GM12878 (cell line): ENCODE measurements at regions not wholly inside any gene's neighbourhood (a gene's known extent, or its start where the extent isn't known, plus 50 kb on each side); places are given as distances from the start of the nearest gene placed in this dataset.

Experiments
- ATAC-seq: fragments of 200-7000 bp; cut with Tn5 transposase; 3 replicates; pipeline ENCODE4 v1.9.1; 2020; ENCODE audit warnings: mild to moderate bottlenecking, moderate library complexity
- BruUV-seq: library from RNA; stranded (reverse); fragments of 400-500 nt; replicated peaks from 2 replicates; lab custom pipeline; 2021; lab: Mats Ljungman, UMichigan
- CTCF ChIA-PET: fragments of 300-600 bp; sonication (Branson Sonifier 250); formaldehyde crosslinking; extraction: SDS; loops from one replicate; lab custom pipeline; 2021; ENCODE audit warnings: inconsistent platforms; lab: Yijun Ruan, JAX
- POLR2A ChIA-PET: fragments of 350-600 bp; formaldehyde crosslinking; extraction: SDS; loops from one replicate; lab custom pipeline; 2021; ENCODE audit warnings: inconsistent platforms; lab: Charles Lee
- RAD21 ChIA-PET: fragments of 300-600 bp; sonication (Branson Sonifier 250); formaldehyde crosslinking; loops from one replicate; lab custom pipeline; 2023; ENCODE audit warnings: antibody characterized with exemption; ENCODE audit not compliant: unreplicated experiment; lab: Charles Lee
- SMC1A ChIA-PET: fragments of 300-600 bp; sonication (Branson Sonifier 250); formaldehyde crosslinking; loops from one replicate; lab custom pipeline; 2023; ENCODE audit not compliant: unreplicated experiment, uncharacterized antibody; lab: Charles Lee
- DNase-seq: peaks from one replicate; pipeline ENCODE4 v3.0.0-alpha.2; 2011; ENCODE audit warnings: low read depth, low spot score
- FAIRE-seq: peaks from 3 replicates; lab custom pipeline; 2011; peaks lifted over from hg19 to GRCh38; lab: Jason Lieb, UNC
- H2AFZ ChIP-seq: 2 replicates; pipeline ENCODE4 v1.6.0; 2011; ENCODE audit warnings: low read depth, low read length, control low read depth; ENCODE audit not compliant: control insufficient read depth
- H3K27ac ChIP-seq: 2 replicates; pipeline ENCODE4 v1.5.1; 2011; ENCODE audit warnings: control low read depth; ENCODE audit not compliant: control insufficient read depth, insufficient read depth
- H3K27me3 ChIP-seq, 2 experiments: replicated peaks in 1 of 2; 2 replicates each; pipeline versions ENCODE4 v1.6.0 to v1.6.1; 2011; ENCODE audit warnings: low read length in 1 of 2; ENCODE audit not compliant: control insufficient read depth in 2 of 2, insufficient read depth in 2 of 2
- H3K36me3 ChIP-seq, 2 experiments: 2 replicates each; pipeline ENCODE4 v1.5.1; 2011; ENCODE audit warnings: low read length in 1 of 2; ENCODE audit not compliant: control insufficient read depth in 2 of 2, insufficient read depth in 2 of 2
- H3K4me1 ChIP-seq: 2 replicates; pipeline ENCODE4 v1.6.1; 2011; ENCODE audit warnings: mild to moderate bottlenecking, low read length, moderate library complexity, mixed read lengths; ENCODE audit not compliant: control insufficient read depth, insufficient read depth
- H3K4me2 ChIP-seq: 2 replicates; pipeline ENCODE4 v1.6.0; 2011; ENCODE audit warnings: control low read depth; ENCODE audit not compliant: control insufficient read depth, insufficient read depth
- H3K4me3 ChIP-seq: fragments of 200-600 bp; sonication (generic); 2 replicates; pipeline ENCODE4 v1.5.1; 2016
- H3K79me2 ChIP-seq: 2 replicates; pipeline ENCODE4 v1.6.0; 2011; ENCODE audit warnings: low read length; ENCODE audit not compliant: control insufficient read depth, insufficient read depth
- H3K9ac ChIP-seq: 2 replicates; pipeline ENCODE4 v1.8.0; 2011; ENCODE audit warnings: low read length, control low read depth, mixed read lengths; ENCODE audit not compliant: control insufficient read depth, insufficient read depth
- H3K9me3 ChIP-seq: replicated peaks from 3 replicates; pipeline ENCODE4 v1.5.1; 2011; ENCODE audit warnings: mild to moderate bottlenecking, low read length; ENCODE audit not compliant: control insufficient read depth, insufficient read depth
- H4K20me1 ChIP-seq: 2 replicates; pipeline ENCODE4 v1.6.0; 2011; ENCODE audit not compliant: control insufficient read depth, insufficient read depth
- ASH2L ChIP-seq: fragments of 300-600, 200-600 bp; sonication (generic); IDR thresholded peaks from 2 replicates; pipeline ENCODE4 v1.6.1; 2017; ENCODE audit warnings: low read depth, mild to moderate bottlenecking, borderline replicate concordance
- ATF2 ChIP-seq: IDR thresholded peaks from 2 replicates; pipeline ENCODE4 v1.6.1; 2012; ENCODE audit warnings: low read length, inconsistent platforms
- ATF3 ChIP-seq: IDR thresholded peaks from 2 replicates; pipeline ENCODE4 v1.6.1; 2011; ENCODE audit warnings: low read depth, mild to moderate bottlenecking, low read length, moderate library complexity, borderline replicate concordance; ENCODE audit errors: extremely low read depth
- BCL3 ChIP-seq: IDR thresholded peaks from 2 replicates; pipeline ENCODE4 v1.6.1; 2011; ENCODE audit warnings: borderline replicate concordance, low read depth, mild to moderate bottlenecking, moderate library complexity, low read length; ENCODE audit not compliant: insufficient read depth, poor library complexity, severe bottlenecking
- CREB1 ChIP-seq: IDR thresholded peaks from 2 replicates; pipeline ENCODE4 v1.6.1; 2012; ENCODE audit warnings: low read depth, mild to moderate bottlenecking, inconsistent platforms
- ESRRA ChIP-seq: IDR thresholded peaks from 2 replicates; pipeline ENCODE4 v1.6.1; 2012; ENCODE audit warnings: mild to moderate bottlenecking, low read length, improper control_type of control experiment
- HDAC2 ChIP-seq: fragments of 200-600 bp; sonication (generic); IDR thresholded peaks from 2 replicates; pipeline ENCODE4 v1.6.1; 2017
- JUNB ChIP-seq: IDR thresholded peaks from 2 replicates; pipeline ENCODE4 v1.6.1; 2016; ENCODE audit warnings: antibody characterized with exemption, mild to moderate bottlenecking
- MTA2 ChIP-seq: fragments of 450-650 bp; IDR thresholded peaks from 2 replicates; pipeline ENCODE4 v1.6.1; 2016; ENCODE audit warnings: low read depth, mild to moderate bottlenecking, moderate library complexity
- NFIC ChIP-seq: IDR thresholded peaks from 2 replicates; pipeline ENCODE4 v1.6.1; 2012; ENCODE audit warnings: low read depth, mild to moderate bottlenecking, inconsistent platforms, low read length, moderate library complexity
- NR2C1 ChIP-seq: fragments of 450-650 bp; IDR thresholded peaks from 2 replicates; pipeline ENCODE4 v1.6.1; 2017; ENCODE audit warnings: antibody characterized with exemption, mild to moderate bottlenecking, moderate library complexity
- PRDM15 ChIP-seq: fragments of 450-650 bp; formaldehyde crosslinking; IDR thresholded peaks from 2 replicates; pipeline ENCODE4 v1.4.0; 2020; ENCODE audit warnings: mild to moderate bottlenecking, moderate library complexity
- RCOR1 ChIP-seq: conservative IDR thresholded peaks from 2 replicates; pipeline ENCODE4 v1.6.1; 2012; ENCODE audit warnings: low read depth, low read length, improper control_type of control experiment
- RUNX3 ChIP-seq: IDR thresholded peaks from 2 replicates; pipeline ENCODE4 v1.6.1; 2012; ENCODE audit warnings: low read length, inconsistent platforms
- YBX1 ChIP-seq: fragments of 450-650 bp; IDR thresholded peaks from 2 replicates; pipeline ENCODE4 v1.6.1; 2016; ENCODE audit warnings: antibody characterized with exemption
- YY1 ChIP-seq: IDR thresholded peaks from 2 replicates; pipeline ENCODE4 v1.6.1; 2011; ENCODE audit warnings: low read depth, mild to moderate bottlenecking, low read length
- ZBED1 ChIP-seq: IDR thresholded peaks from 2 replicates; pipeline ENCODE4 v1.6.1; 2016; ENCODE audit warnings: borderline replicate concordance
- WGBS: methylation state at CpG from one replicate; pipeline ENCODE4 v1.1.6; 2016; ENCODE audit warnings: low lambda C conversion rate; ENCODE audit not compliant: insufficient replicate concordance, insufficient coverage; ENCODE audit errors: missing lambda C conversion rate; 5-methylcytosine and 5-hydroxymethylcytosine counted together
- in situ Hi-C: fragments of 300-500 bp; cut with MboI; formaldehyde crosslinking; loops from 9 replicates; pipeline ENCODE4 v1.14.3; 2018; ENCODE audit warnings: mixed read lengths
- intact Hi-C: fragments of 100-400 bp; cut with micrococcal nuclease; formaldehyde crosslinking; loops from one replicate; pipeline ENCODE4 v1.14.2; 2022; ENCODE audit not compliant: unreplicated experiment

- intact Hi-C loops (loop anchor here (1.0 kb wide), 1 partner anchor 14 kb away; no protein-coding TSS in a partner anchor), in situ Hi-C loops (no loop called here)
- no peaks in the 10 kb centered on the region for H3K79me2 ChIP-seq
- H3K4me1 ChIP-seq, result peaks cover 10% of the 10 kb centered on the region
- H3K36me3 ChIP-seq, result no peaks in the 10 kb centered on the region
- RAD21 ChIA-PET, result interaction anchor here (1.4 to 1.5 kb wide), 2 partner anchors 48 to 54 kb away, joined by 5 read pairs; no protein-coding TSS in a partner anchor
- peak overlapping the region; percentile 15; the same call in 1 of the 2 replicates for H3K4me2 ChIP-seq
- no peak overlapping the region for H3K27ac ChIP-seq
- SMC1A ChIA-PET, result interaction anchor here (1.4 to 2.7 kb wide), 4 partner anchors 8 to 54 kb away, joined by 3 to 17 read pairs (median 4); no protein-coding TSS in a partner anchor
- no peak overlapping the region for H2AFZ ChIP-seq
- H3K9me3 ChIP-seq, result peaks cover 4% of the 10 kb centered on the region
- ATAC-seq, result peak; percentile 82
- peak; percentile 48 for DNase-seq
- POLR2A ChIA-PET, result interaction anchor here (0.5 kb wide), 1 partner anchor 1041 kb away, joined by 4 read pairs; no protein-coding TSS in a partner anchor
- peak; percentile 70 for FAIRE-seq
- no peak overlapping the region for H3K4me3 ChIP-seq
- H3K9ac ChIP-seq, result no peak overlapping the region
- no peaks in the 10 kb centered on the region for H4K20me1 ChIP-seq
- no TSS peak for BruUV-seq
- 0% methylated on average over 5 of the region's 5 CpGs for WGBS
- no peaks in the 10 kb centered on the region for H3K27me3 ChIP-seq
- CTCF ChIA-PET, result interaction anchor here (0.8 to 1.5 kb wide), 5 partner anchors 10 to 46 kb away, joined by 3 to 4 read pairs (median 3); no protein-coding TSS in a partner anchor
- TF ChIP-seq CREB1 (peak; percentile 72), RCOR1 (no peak), MTA2 (0 out of 2 replicates have a peak, but pooled peaks have one; percentile 28), NR2C1 (peak; percentile 38; the same call in 1 of the 2 replicates), ESRRA (peak; percentile 77; the same call in 1 of the 2 replicates), BCL3 (no peak), PRDM15 (CRISPR knock-in tag) (no peak), ZBED1 (0 out of 2 replicates have a peak, but pooled peaks have one; percentile 32), NFIC (peak; percentile 34; the same call in 1 of the 2 replicates), RUNX3 (peak; percentile 62), ASH2L (no peak), YBX1 (no peak), ATF3 (no peak), JUNB (peak; percentile 61; the same call in 1 of the 2 replicates), ATF2 (peak; percentile 58; the same call in 1 of the 2 replicates), YY1 (no peak), HDAC2 (no peak)
These were observed 128.6 kb upstream of the BACH2 start for GRCh38 chr6:90425161-90425641.
